Osteocyte (in vitro differentiated cells): ENCODE measurements at regions not wholly inside any gene's neighbourhood (a gene's known extent, or its start where the extent isn't known, plus 50 kb on each side); places are given as distances from the start of the nearest gene placed in this dataset.

ENCODE experiments used
- DNase-seq: peaks from one replicate; pipeline ENCODE4 v3.0.0; 2021; ENCODE audit warnings: mixed read lengths; ENCODE audit not compliant: unreplicated experiment; ENCODE audit errors: extremely low spot score
- H3K27ac Mint-ChIP-seq: one replicate; pipeline ENCODE4 v1.8.0; 2021; ENCODE audit warnings: mild to moderate bottlenecking, mixed read lengths; ENCODE audit not compliant: unreplicated experiment
- H3K27me3 Mint-ChIP-seq: one replicate; pipeline ENCODE4 v1.8.0; 2021; ENCODE audit warnings: mixed read lengths; ENCODE audit not compliant: unreplicated experiment
- H3K36me3 Mint-ChIP-seq: one replicate; pipeline ENCODE4 v1.8.0; 2021; ENCODE audit warnings: mixed read lengths; ENCODE audit not compliant: unreplicated experiment
- H3K4me1 Mint-ChIP-seq: one replicate; pipeline ENCODE4 v1.8.0; 2021; ENCODE audit warnings: mixed read lengths; ENCODE audit not compliant: unreplicated experiment
- H3K4me3 Mint-ChIP-seq: one replicate; pipeline ENCODE4 v1.8.0; 2021; ENCODE audit warnings: mild to moderate bottlenecking, moderate library complexity, mixed read lengths; ENCODE audit not compliant: unreplicated experiment
- H3K9me3 Mint-ChIP-seq: one replicate; pipeline ENCODE4 v1.8.0; 2021; ENCODE audit warnings: mixed read lengths; ENCODE audit not compliant: unreplicated experiment
- TF ChIP-seq, protein P1 (sequence below): fragments of 200-600 bp; sonication (generic); IDR thresholded peaks from 2 replicates; pipeline ENCODE4 v1.5.0; 2021; ENCODE audit warnings: antibody characterized with exemption, mild to moderate bottlenecking, moderate library complexity

- Mint-ChIP-seq H3K4me3 (no peak overlapping the region), H3K36me3 (no peaks in the 10 kb centered on the region), H3K4me1 (peaks cover 29% of the 10 kb centered on the region), H3K9me3 (no peaks in the 10 kb centered on the region), H3K27me3 (no peaks in the 10 kb centered on the region), H3K27ac (peak overlapping the region; percentile 9)
- TF ChIP-seq, protein P1, sequence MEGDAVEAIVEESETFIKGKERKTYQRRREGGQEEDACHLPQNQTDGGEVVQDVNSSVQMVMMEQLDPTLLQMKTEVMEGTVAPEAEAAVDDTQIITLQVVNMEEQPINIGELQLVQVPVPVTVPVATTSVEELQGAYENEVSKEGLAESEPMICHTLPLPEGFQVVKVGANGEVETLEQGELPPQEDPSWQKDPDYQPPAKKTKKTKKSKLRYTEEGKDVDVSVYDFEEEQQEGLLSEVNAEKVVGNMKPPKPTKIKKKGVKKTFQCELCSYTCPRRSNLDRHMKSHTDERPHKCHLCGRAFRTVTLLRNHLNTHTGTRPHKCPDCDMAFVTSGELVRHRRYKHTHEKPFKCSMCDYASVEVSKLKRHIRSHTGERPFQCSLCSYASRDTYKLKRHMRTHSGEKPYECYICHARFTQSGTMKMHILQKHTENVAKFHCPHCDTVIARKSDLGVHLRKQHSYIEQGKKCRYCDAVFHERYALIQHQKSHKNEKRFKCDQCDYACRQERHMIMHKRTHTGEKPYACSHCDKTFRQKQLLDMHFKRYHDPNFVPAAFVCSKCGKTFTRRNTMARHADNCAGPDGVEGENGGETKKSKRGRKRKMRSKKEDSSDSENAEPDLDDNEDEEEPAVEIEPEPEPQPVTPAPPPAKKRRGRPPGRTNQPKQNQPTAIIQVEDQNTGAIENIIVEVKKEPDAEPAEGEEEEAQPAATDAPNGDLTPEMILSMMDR: no peak
- DNase-seq: no peak
These were observed 172.7 kb upstream of the TRIB2 start for GRCh38 chr2:12543978-12544558.

- peaks cover 2% of the 10 kb centered on the region for H3K36me3 Mint-ChIP-seq
- H3K4me1 Mint-ChIP-seq: peaks cover 28% of the 10 kb centered on the region
- TF ChIP-seq, protein P1: no peak
- DNase-seq: no peak
- H3K27me3 Mint-ChIP-seq: no peaks in the 10 kb centered on the region
- no peak overlapping the region for H3K4me3 Mint-ChIP-seq
- no peak overlapping the region for H3K27ac Mint-ChIP-seq
- H3K9me3 Mint-ChIP-seq: no peaks in the 10 kb centered on the region
These were observed 169.1 kb upstream of the TRIB2 start for GRCh38 chr2:12547566-12548170.

GRCh38 chr2:12548906-12549305, 167.8 kb upstream of the TRIB2 start:
- DNase-seq: no peak
- Mint-ChIP-seq H3K27me3 (no peaks in the 10 kb centered on the region), H3K9me3 (no peaks in the 10 kb centered on the region), H3K4me3 (no peak overlapping the region), H3K27ac (no peak overlapping the region), H3K4me1 (peaks cover 17% of the 10 kb centered on the region), H3K36me3 (peaks cover 2% of the 10 kb centered on the region)
- TF ChIP-seq, protein P1: no peak

GRCh38 chr2:12549641-12550040, 167.1 kb upstream of the TRIB2 start:
- Mint-ChIP-seq H3K4me1 (peaks cover 13% of the 10 kb centered on the region), H3K36me3 (peaks cover 2% of the 10 kb centered on the region), H3K27me3 (no peaks in the 10 kb centered on the region), H3K4me3 (no peak overlapping the region), H3K9me3 (no peaks in the 10 kb centered on the region), H3K27ac (no peak overlapping the region)
- DNase-seq: no peak
- TF ChIP-seq, protein P1: no peak

DNA sequence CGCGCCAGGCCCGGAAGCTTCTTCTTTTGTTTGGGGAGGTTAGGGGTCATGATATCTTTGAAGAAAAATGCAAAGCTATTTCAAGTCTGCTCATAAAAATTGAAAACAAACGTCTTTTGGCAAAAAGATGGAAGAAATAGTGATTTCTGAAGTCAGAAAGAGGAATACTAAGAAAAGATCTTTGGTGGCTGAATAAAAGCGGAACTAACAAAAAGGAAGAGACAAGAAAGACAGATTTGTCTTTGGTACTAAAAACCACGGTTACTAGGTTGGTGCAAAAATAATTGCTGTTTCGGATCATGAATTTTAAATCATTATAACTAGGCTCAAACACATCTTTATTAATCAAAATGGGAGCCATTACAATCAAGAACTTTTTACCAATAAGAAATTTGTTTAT, 164.6 kb upstream of the TRIB2 start:
- Mint-ChIP-seq H3K4me3 (no peak overlapping the region), H3K9me3 (no peaks in the 10 kb centered on the region), H3K36me3 (peaks cover 2% of the 10 kb centered on the region), H3K27me3 (no peaks in the 10 kb centered on the region), H3K4me1 (peaks cover 35% of the 10 kb centered on the region), H3K27ac (no peak overlapping the region)
- no peak for DNase-seq
- TF ChIP-seq, protein P1: no peak
